Panc1 (cell line): ENCODE measurements at regions not wholly inside any gene's neighbourhood (a gene's known extent, or its start where the extent isn't known, plus 50 kb on each side); places are given as distances from the start of the nearest gene placed in this dataset.

ENCODE experiments used
- ATAC-seq: fragments of 200-7000 bp; cut with Tn5 transposase; 2 replicates; pipeline ENCODE4 v1.9.1; 2020; ENCODE audit warnings: mild to moderate bottlenecking, moderate library complexity
- BruUV-seq: library from RNA; stranded (reverse); fragments of 400-500 nt; replicated peaks from 2 replicates; lab custom pipeline; 2021; lab: Mats Ljungman, UMichigan
- CTCF ChIA-PET: fragments of 300-600 bp; sonication (Branson Sonifier 250); formaldehyde crosslinking; loops from one replicate; lab custom pipeline; 2022; ENCODE audit warnings: antibody characterized with exemption; lab: Charles Lee
- POLR2A ChIA-PET: fragments of 300-600 bp; sonication (Branson Sonifier 250); formaldehyde crosslinking; loops from one replicate; lab custom pipeline; 2022; ENCODE audit warnings: antibody characterized with exemption; lab: Charles Lee
- DNase-seq: peaks from one replicate; pipeline ENCODE4 v3.0.0-alpha.2; 2010; ENCODE audit warnings: low read depth, low spot score
- H3K27ac ChIP-seq: 2 replicates; pipeline ENCODE4 v1.5.1; 2011; ENCODE audit warnings: mild to moderate bottlenecking, low read length, inconsistent platforms
- H3K27me3 ChIP-seq: fragments of 200-500 bp; sonication (Bioruptor generic); 2 replicates; pipeline ENCODE4 v1.6.0; 2014; ENCODE audit warnings: low read length, inconsistent platforms; ENCODE audit not compliant: control insufficient read depth, insufficient read depth
- H3K36me3 ChIP-seq: fragments of 200-500 bp; sonication (Bioruptor generic); 2 replicates; pipeline ENCODE4 v1.5.1; 2014; ENCODE audit warnings: inconsistent platforms, mild to moderate bottlenecking, low read length, moderate library complexity; ENCODE audit not compliant: control insufficient read depth, insufficient read depth
- H3K4me1 ChIP-seq: 2 replicates; pipeline ENCODE4 v1.5.1; 2011; ENCODE audit warnings: inconsistent platforms, mild to moderate bottlenecking, low read length, moderate library complexity; ENCODE audit not compliant: control insufficient read depth, insufficient read depth
- H3K4me3 ChIP-seq, 2 experiments: 2 replicates each; pipeline ENCODE4 v1.5.1; 2011 to 2012; ENCODE audit warnings: low read depth in 2 of 2, low read length in 2 of 2, mild to moderate bottlenecking in 2 of 2, inconsistent platforms in 1 of 2, moderate library complexity in 1 of 2
- H3K9me3 ChIP-seq: fragments of 200-500 bp; sonication (Bioruptor generic); 2 replicates; pipeline ENCODE4 v1.5.1; 2014; ENCODE audit warnings: low read depth, mild to moderate bottlenecking, inconsistent platforms, low read length, moderate library complexity; ENCODE audit not compliant: control insufficient read depth, insufficient read depth
- POLR2AphosphoS5 ChIP-seq: IDR thresholded peaks from 2 replicates; pipeline ENCODE4 v1.6.1; 2012; ENCODE audit warnings: mild to moderate bottlenecking, low read depth, low read length, moderate library complexity
- REST ChIP-seq, 2 experiments: IDR thresholded peaks; 2 replicates each; pipeline ENCODE4 v1.6.1; 2011 to 2012; ENCODE audit warnings: low read depth in 2 of 2, control low read depth in 1 of 2, low read length in 1 of 2, mild to moderate bottlenecking in 1 of 2, moderate library complexity in 1 of 2; ENCODE audit not compliant: insufficient read depth in 1 of 2
- SIN3A ChIP-seq: IDR thresholded peaks from 2 replicates; pipeline ENCODE4 v1.6.1; 2012; ENCODE audit warnings: low read depth, mild to moderate bottlenecking, low read length, moderate library complexity, borderline replicate concordance; ENCODE audit not compliant: insufficient read depth
- TCF7L2 ChIP-seq: IDR thresholded peaks from 2 replicates; pipeline ENCODE4 v1.6.1; 2011; ENCODE audit warnings: mild to moderate bottlenecking, low read depth, low read length, inconsistent platforms
- in situ Hi-C: cut with HindIII; loops from 2 replicates; pipeline ENCODE4 v1.10.0; 2016; ENCODE audit warnings: low sequenced_read_pairs, low pct_unique_long_range_greater_than_20kb
- intact Hi-C: fragments of 100-400 bp; cut with micrococcal nuclease; formaldehyde crosslinking; loops from one replicate; pipeline ENCODE4 v1.10.0; 2022; ENCODE audit not compliant: unreplicated experiment
- TF ChIP-seq, protein P1 (sequence below): fragments of 450-650 bp; IDR thresholded peaks from 2 replicates; pipeline ENCODE4 v1.5.1; 2017; ENCODE audit warnings: mild to moderate bottlenecking

GRCh38 chr14:53328841-53329240, 175.7 kb upstream of the DDHD1 start:
- intact Hi-C loops (no loop called here), in situ Hi-C loops (no loop called here)
- TF ChIP-seq, protein P1, sequence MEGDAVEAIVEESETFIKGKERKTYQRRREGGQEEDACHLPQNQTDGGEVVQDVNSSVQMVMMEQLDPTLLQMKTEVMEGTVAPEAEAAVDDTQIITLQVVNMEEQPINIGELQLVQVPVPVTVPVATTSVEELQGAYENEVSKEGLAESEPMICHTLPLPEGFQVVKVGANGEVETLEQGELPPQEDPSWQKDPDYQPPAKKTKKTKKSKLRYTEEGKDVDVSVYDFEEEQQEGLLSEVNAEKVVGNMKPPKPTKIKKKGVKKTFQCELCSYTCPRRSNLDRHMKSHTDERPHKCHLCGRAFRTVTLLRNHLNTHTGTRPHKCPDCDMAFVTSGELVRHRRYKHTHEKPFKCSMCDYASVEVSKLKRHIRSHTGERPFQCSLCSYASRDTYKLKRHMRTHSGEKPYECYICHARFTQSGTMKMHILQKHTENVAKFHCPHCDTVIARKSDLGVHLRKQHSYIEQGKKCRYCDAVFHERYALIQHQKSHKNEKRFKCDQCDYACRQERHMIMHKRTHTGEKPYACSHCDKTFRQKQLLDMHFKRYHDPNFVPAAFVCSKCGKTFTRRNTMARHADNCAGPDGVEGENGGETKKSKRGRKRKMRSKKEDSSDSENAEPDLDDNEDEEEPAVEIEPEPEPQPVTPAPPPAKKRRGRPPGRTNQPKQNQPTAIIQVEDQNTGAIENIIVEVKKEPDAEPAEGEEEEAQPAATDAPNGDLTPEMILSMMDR = no peak
- TF ChIP-seq SIN3A (no peak), REST (IDR thresholded peaks at IDR 0.05; ENCODE audit: insufficient read depth in 1 of 2, low read depth in 2 of 2, low read length in 1 of 2) (no peak), POLR2AphosphoS5 (no peak), TCF7L2 (no peak)
- H3K27ac ChIP-seq = no peak overlapping the region
- ATAC-seq (no peak), DNase-seq (no peak)
- ChIA-PET CTCF (no interaction called here), POLR2A (no interaction called here)
- no peak overlapping the region for H3K4me3 ChIP-seq
- H3K4me1 ChIP-seq = no peaks in the 10 kb centered on the region
- no peaks in the 10 kb centered on the region for H3K36me3 ChIP-seq
- BruUV-seq = no TSS peak
- H3K9me3 ChIP-seq = no peaks in the 10 kb centered on the region
- no peaks in the 10 kb centered on the region for H3K27me3 ChIP-seq

- DNase-seq (no peak), ATAC-seq (no peak)
- CTCF ChIA-PET = no interaction called here
- H3K4me3 ChIP-seq = no peak overlapping the region
- no peaks in the 10 kb centered on the region for H3K36me3 ChIP-seq
- in situ Hi-C loops = no loop called here
- H3K27me3 ChIP-seq = no peaks in the 10 kb centered on the region
- TF ChIP-seq REST (IDR thresholded peaks at IDR 0.05; ENCODE audit: insufficient read depth in 1 of 2, low read depth in 2 of 2, low read length in 1 of 2) (no peak), TCF7L2 (no peak), POLR2AphosphoS5 (no peak), SIN3A (no peak)
- TF ChIP-seq, protein P1 = no peak
- POLR2A ChIA-PET = no interaction called here
- no peak overlapping the region for H3K27ac ChIP-seq
- no peaks in the 10 kb centered on the region for H3K4me1 ChIP-seq
- intact Hi-C loops = no loop called here
- no TSS peak for BruUV-seq
- H3K9me3 ChIP-seq = no peaks in the 10 kb centered on the region
Observed at GRCh38 chr14:53327716-53328115, 174.6 kb upstream of the DDHD1 start.
